ENCODE measurements at regions not wholly inside any gene's neighbourhood (a gene's known extent, or its start where the extent isn't known, plus 50 kb on each side); places are given as distances from the start of the nearest gene placed in this dataset.
A peak's percentile ranks its signal among the peaks of the same experiment; 100 is the strongest.
"Not testable (repeated sequence)": the region's sequence is repeated elsewhere in the genome, so short reads cannot be mapped to it uniquely, and the experiment has no call there.

DNA sequence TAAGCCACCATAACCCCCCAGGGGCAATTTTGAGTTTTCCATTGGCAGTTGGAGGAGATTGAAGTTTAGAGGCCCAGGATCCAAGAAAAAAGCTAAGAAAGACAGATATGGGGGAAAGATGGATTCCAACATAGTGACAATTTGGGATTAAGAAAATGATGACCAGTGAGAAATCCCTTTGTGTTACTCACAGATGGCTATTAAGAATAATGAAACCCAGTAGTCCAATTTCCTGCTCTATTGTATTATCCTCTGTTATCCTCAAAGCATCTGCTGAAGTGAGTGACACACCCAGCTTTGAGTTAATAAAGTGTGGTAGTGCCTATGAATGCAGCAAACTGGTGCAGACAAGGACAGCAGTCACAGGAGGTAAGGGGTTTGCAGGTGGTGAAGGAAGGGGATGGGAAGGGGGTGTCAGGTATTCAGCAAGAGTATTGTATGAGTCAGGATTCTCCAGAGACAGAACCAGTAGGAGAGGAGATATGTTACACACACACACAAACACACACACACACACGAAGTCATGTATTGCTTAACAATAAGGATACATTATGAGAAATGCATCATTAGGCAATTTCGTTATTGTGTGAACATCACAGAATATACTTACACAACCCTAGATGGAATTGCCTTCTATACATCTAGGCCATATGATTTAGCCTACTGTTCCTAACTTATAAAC, 112.4 kb upstream of the VANGL1 start:
- no peak overlapping the region for H3K4me3 ChIP-seq (ENCODE audit: low read depth, low read length)
- DNase-seq (ENCODE audit: low read depth), result no peak
- TF ChIP-seq, protein P1, sequence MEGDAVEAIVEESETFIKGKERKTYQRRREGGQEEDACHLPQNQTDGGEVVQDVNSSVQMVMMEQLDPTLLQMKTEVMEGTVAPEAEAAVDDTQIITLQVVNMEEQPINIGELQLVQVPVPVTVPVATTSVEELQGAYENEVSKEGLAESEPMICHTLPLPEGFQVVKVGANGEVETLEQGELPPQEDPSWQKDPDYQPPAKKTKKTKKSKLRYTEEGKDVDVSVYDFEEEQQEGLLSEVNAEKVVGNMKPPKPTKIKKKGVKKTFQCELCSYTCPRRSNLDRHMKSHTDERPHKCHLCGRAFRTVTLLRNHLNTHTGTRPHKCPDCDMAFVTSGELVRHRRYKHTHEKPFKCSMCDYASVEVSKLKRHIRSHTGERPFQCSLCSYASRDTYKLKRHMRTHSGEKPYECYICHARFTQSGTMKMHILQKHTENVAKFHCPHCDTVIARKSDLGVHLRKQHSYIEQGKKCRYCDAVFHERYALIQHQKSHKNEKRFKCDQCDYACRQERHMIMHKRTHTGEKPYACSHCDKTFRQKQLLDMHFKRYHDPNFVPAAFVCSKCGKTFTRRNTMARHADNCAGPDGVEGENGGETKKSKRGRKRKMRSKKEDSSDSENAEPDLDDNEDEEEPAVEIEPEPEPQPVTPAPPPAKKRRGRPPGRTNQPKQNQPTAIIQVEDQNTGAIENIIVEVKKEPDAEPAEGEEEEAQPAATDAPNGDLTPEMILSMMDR (IDR thresholded peaks at IDR 0.05; ENCODE audit: insufficient read depth, low read depth, low read length), result no peak

DNA sequence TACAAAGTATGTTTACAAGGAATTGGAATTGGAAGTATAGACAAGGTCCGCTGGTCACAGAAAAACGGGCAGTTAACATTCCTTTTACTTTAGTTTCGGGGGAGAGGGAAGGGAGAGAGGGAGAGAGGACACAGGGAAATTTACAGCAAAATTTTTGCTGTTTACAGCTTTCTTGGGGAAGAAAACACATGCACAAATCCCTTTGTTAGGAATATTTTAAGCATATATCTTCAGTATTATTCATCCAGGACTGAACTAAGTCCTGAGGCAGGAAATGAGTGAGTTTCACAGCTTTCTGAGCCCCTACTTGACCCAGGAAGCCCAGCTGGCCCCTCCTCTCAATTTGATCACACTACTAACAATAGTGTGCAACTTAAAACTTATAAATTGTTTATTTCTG, 113.4 kb upstream of the VANGL1 start:
- not testable (repeated sequence) for DNase-seq (ENCODE audit: low read depth); H3K4me3 ChIP-seq (ENCODE audit: low read depth, low read length)

DNA sequence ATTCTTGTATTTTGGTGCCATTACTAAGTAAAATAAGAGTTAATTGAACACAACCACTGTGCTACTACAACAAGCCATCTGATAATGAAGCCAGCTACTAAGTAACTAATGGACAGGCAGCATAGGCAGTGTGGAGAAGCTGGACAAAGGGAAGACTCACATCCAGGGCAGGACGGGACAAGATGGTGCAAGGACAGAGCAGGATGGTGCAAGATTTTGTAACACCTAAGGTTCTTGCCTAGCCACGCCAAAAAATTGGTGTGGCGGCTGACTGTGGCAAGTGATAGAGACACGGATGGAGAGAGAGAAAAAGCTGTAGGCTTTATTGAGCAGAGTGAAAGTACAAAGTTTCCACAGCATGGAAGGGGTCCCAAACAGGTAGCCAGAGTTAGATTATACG, 114.0 kb upstream of the VANGL1 start:
- TF ChIP-seq, protein P1 (IDR thresholded peaks at IDR 0.05; ENCODE audit: insufficient read depth, low read depth, low read length), result no peak
- DNase-seq (ENCODE audit: low read depth), result no peak
- H3K4me3 ChIP-seq (ENCODE audit: low read depth, low read length), result no peak overlapping the region

DNA sequence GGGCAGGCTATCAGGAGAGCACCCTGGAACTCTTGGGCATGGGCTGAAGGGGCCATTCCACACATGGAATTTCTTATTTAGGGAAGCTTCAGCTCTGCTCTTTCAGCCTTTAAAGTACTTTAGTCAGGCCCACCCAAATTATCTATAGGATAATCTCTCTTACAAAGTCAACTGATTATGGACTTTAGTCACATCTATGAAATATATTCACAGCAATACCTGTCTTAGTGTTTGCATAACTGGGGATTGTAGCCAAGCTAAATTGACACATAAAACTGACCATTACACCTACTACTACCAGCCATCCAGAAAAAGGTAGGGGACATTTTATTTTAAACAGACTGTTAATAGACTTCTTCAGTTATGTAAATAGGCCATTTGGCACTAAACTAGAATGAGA, 114.9 kb upstream of the VANGL1 start:
- TF ChIP-seq, protein P1 (IDR thresholded peaks at IDR 0.05; ENCODE audit: insufficient read depth, low read depth, low read length), result no peak
- H3K4me3 ChIP-seq (ENCODE audit: low read depth, low read length), result no peak overlapping the region
- no peak for DNase-seq (ENCODE audit: low read depth)

DNA sequence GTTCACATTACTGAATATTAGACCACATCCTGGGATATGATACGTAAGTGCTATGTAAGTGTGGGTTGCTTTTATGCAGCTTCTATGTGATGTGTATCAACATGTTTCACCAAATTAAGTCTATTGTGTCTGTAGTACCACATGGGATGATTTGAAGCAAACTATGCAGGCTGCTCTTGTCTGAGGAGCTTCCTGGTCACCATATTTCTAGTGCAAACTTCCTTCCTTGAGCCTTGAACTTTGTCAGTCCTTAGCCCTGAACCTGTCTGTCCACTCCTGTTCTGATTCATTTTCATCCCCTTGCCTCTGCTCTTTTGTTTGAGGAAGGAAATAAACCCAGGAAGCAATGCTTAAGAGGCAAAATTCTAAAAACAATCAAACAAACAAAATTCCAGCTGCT, 117.5 kb upstream of the VANGL1 start:
- TF ChIP-seq, protein P1 (IDR thresholded peaks at IDR 0.05; ENCODE audit: insufficient read depth, low read depth, low read length), result no peak
- no peak overlapping the region for H3K4me3 ChIP-seq (ENCODE audit: low read depth, low read length)
- no peak for DNase-seq (ENCODE audit: low read depth)

DNA sequence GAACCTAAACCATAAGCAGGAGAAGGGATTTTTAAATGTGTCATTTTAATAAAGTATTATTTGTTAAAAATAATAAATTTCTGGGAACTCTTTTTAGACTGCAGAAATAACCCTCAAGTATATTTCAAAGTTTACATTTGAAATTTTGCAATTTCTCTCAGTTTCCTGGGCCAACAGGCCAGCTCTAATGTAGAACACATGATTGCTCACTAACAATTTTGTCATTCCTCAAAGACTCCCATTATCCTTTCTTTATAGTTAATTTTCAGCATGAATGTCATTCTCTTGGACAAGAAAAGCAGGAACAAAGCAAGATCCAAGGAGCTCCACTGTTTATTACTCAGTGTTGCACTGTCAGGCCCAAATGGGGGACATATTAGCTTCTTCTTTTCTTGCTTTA, 119.4 kb upstream of the VANGL1 start:
- no peak overlapping the region for H3K4me3 ChIP-seq (ENCODE audit: low read depth, low read length)
- no peak for DNase-seq (ENCODE audit: low read depth)
- TF ChIP-seq, protein P1 (IDR thresholded peaks at IDR 0.05; ENCODE audit: insufficient read depth, low read depth, low read length), result no peak

DNA sequence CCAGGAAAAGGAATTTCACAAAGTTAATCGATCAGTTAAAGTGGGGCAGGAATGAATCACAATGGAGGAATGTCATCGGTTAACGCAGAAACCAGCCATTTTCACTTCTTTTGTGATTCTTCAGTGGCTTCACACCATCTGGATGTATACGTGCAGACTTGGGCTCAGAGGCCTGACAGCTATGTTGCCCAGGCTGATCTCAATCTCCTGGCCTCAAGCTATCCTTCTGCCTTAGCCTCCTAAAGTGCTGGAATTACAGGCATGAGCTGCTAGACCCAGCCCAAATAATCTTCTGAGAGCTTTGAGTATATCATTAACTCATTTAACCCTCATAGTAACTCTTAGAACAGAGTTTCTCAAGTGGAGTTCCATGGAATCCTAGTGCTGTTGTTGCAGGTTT, 126.5 kb upstream of the VANGL1 start:
- TF ChIP-seq, protein P1 (IDR thresholded peaks at IDR 0.05; ENCODE audit: insufficient read depth, low read depth, low read length), result no peak
- no peak overlapping the region for H3K4me3 ChIP-seq (ENCODE audit: low read depth, low read length)
- DNase-seq (ENCODE audit: low read depth), result no peak

DNA sequence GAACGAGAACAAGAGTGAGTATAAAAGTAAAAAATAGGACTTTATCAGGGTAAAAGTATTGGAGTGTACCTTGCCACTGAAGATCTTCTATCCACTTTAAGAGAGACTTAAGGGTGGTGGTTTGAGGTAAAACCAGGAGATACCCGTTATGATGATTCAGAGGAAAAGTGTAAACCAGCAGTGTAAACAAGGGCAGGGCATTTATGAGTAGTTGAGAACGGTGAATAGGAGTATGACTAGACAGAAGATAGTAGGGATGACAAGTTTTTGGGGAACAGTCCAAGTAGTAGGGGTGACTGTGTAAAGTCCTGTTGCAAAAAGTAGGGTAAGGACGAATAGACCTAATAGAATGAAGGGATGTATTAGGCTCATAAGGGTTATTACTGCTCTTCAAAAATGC, 131.5 kb upstream of the VANGL1 start:
- DNase-seq (ENCODE audit: low read depth), result peak; percentile 36
- H3K4me3 ChIP-seq (ENCODE audit: low read depth, low read length), result not testable (repeated sequence)
